Right cardiac atrium (tissue), 5 donors: ENCODE measurements at regions not wholly inside any gene's neighbourhood (a gene's known extent, or its start where the extent isn't known, plus 50 kb on each side); places are given as distances from the start of the nearest gene placed in this dataset.

Source experiments
- ATAC-seq, 2 donors: fragments of 200-7000 bp; cut with Tn5 transposase; one replicate each; pipeline versions ENCODE4 v1.8.0 to v1.9.1; 2020; ENCODE audit warnings: moderate library complexity in 2 of 2, mild to moderate bottlenecking in 1 of 2
- DNase-seq, 3 donors: peaks; one replicate each; pipeline ENCODE4 v3.0.0-alpha.2; 2020
- H3K27ac ChIP-seq: one replicate; pipeline ENCODE4 v1.5.1; 2013; ENCODE audit warnings: mild to moderate bottlenecking, low read length, control low read depth, moderate library complexity
- H3K27me3 ChIP-seq: one replicate; pipeline ENCODE4 v1.6.1; 2013; ENCODE audit not compliant: control insufficient read depth, insufficient read depth
- H3K4me1 ChIP-seq: one replicate; pipeline ENCODE4 v1.6.1; 2013; ENCODE audit warnings: low read length; ENCODE audit not compliant: control insufficient read depth, insufficient read depth
- H3K4me3 ChIP-seq: one replicate; pipeline ENCODE4 v1.5.1; 2013; ENCODE audit warnings: low read length, control low read depth
- H3K9me3 ChIP-seq: one replicate; pipeline ENCODE4 v1.6.1; 2013; ENCODE audit warnings: low read length; ENCODE audit not compliant: control insufficient read depth
- WGBS: extraction: QIAGEN DNeasy Blood & Tissue Kit; methylation state at CpG from one replicate; pipeline ENCODE4 v1.1.7; 2013; 5-methylcytosine and 5-hydroxymethylcytosine counted together
- intact Hi-C, 4 donors: fragments of 100-400 bp; cut with DNase I; formaldehyde crosslinking; loops; one replicate each; pipeline versions ENCODE4 v1.11.0 to v1.14.0; 2022 to 2023
- donor health status: healthy with polysubstance abuse.
- donor health status: DM: no; HTN: yes; CAD: no.
- donor health status: DM: no; HTN: no; CAD: no.
- donor health status: DM: no; HTN: yes; CAD: no; lungs with severe emphysema.
- donor health status: DM: yes; HTN: yes; CAD: no.

- Histone ChIP-seq H3K27me3 (no peaks in the 10 kb centered on the region), H3K9me3 (no peaks in the 10 kb centered on the region), H3K27ac (no peak overlapping the region), H3K4me1 (no peaks in the 10 kb centered on the region), H3K4me3 (no peak overlapping the region)
- intact Hi-C loops = no loop called here
- DNase-seq (no peak), ATAC-seq (no peak)
- WGBS = 35% methylated on average over 7 of the region's 7 CpGs
Observed at GRCh38 chr16:6356911-6357310, 975.7 kb upstream of the RBFOX1 start.

- Histone ChIP-seq H3K27ac (no peak overlapping the region), H3K4me3 (no peak overlapping the region), H3K4me1 (no peaks in the 10 kb centered on the region), H3K9me3 (no peaks in the 10 kb centered on the region), H3K27me3 (no peaks in the 10 kb centered on the region)
- no peak for ATAC-seq
- intact Hi-C loops = loop anchor here in 1 of 4 donors (5.0 kb wide), 1 partner anchor 32 kb away; no protein-coding TSS in a partner anchor
- no peak for DNase-seq
- WGBS = 46% methylated on average over 4 of the region's 4 CpGs
Observed at GRCh38 chr16:6349725-6350124, 982.9 kb upstream of the RBFOX1 start.

DNA sequence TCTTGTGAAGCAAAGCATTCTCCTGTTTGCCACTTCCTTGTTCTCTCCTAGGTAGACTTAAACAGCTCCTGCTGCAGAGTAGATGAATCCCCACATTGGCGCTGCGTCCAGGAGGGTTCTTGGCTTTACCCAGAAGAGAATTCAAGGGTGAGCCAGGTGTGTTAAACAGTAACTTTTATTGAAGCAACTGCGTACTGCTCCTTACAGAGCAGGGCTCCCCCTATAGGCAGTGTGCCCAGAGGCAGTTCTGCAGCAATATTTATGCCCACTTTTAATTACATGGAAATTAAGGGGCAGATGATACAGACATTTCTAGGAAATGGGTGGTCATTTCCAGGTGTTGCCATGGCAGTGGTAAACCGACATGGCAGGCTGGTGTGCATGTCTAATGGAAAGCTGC is 987.6 kb upstream of the RBFOX1 start:
- Histone ChIP-seq H3K27me3 (no peaks in the 10 kb centered on the region), H3K9me3 (no peaks in the 10 kb centered on the region), H3K4me3 (no peak overlapping the region), H3K27ac (no peak overlapping the region), H3K4me1 (no peaks in the 10 kb centered on the region)
- WGBS = 89% methylated on average over 4 of the region's 4 CpGs
- ATAC-seq (no peak), DNase-seq (no peak)
- intact Hi-C loops = no loop called here

DNA sequence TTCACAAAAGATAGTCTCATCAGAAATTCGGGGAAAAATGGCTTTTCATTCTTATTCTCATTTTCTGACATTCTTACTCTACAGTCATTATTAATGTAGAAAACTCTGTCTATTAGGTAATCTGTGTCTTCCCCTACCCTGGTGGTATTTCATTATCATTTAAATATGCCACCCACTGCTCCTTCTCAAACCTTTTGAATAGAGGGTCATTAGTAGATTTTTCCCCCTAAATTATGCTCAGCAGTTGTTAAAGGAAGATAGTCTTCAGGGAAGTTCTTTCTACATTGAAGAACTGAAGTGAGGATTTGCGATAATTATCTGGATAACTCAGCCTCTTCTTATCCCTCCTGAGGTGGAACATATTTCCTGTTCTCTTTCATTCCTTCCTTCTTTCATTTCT is 989.5 kb upstream of the RBFOX1 start:
- H3K4me1 ChIP-seq = no peaks in the 10 kb centered on the region
- no peaks in the 10 kb centered on the region for H3K27me3 ChIP-seq
- DNase-seq (no peak), ATAC-seq (no peak)
- H3K9me3 ChIP-seq = no peaks in the 10 kb centered on the region
- 15% methylated on average over 2 of the region's 2 CpGs for WGBS
- H3K27ac ChIP-seq = no peak overlapping the region
- intact Hi-C loops = no loop called here
- no peak overlapping the region for H3K4me3 ChIP-seq

GRCh38 chr16:6341981-6342380 is 990.7 kb upstream of the RBFOX1 start:
- no peaks in the 10 kb centered on the region for H3K4me1 ChIP-seq
- no peaks in the 10 kb centered on the region for H3K27me3 ChIP-seq
- H3K9me3 ChIP-seq = no peaks in the 10 kb centered on the region
- no peak overlapping the region for H3K27ac ChIP-seq
- no peak overlapping the region for H3K4me3 ChIP-seq
- no peak for DNase-seq
- 32% methylated on average over 3 of the region's 3 CpGs for WGBS
- intact Hi-C loops = no loop called here
- no peak for ATAC-seq

- ATAC-seq = no peak
- H3K9me3 ChIP-seq = no peaks in the 10 kb centered on the region
- H3K27me3 ChIP-seq = no peaks in the 10 kb centered on the region
- H3K4me1 ChIP-seq = no peaks in the 10 kb centered on the region
- DNase-seq = no peak
- H3K27ac ChIP-seq = no peak overlapping the region
- 55% methylated on average over 6 of the region's 6 CpGs for WGBS
- intact Hi-C loops = no loop called here
- no peak overlapping the region for H3K4me3 ChIP-seq
Observed at GRCh38 chr16:6335072-6335471, 997.6 kb upstream of the RBFOX1 start.

GRCh38 chr16:6331770-6332169 is 1000.9 kb upstream of the RBFOX1 start:
- no peak for DNase-seq
- WGBS = 10% methylated on average over 3 of the region's 3 CpGs
- no peak overlapping the region for H3K4me3 ChIP-seq
- H3K27ac ChIP-seq = no peak overlapping the region
- H3K4me1 ChIP-seq = no peaks in the 10 kb centered on the region
- no peak for ATAC-seq
- no peaks in the 10 kb centered on the region for H3K9me3 ChIP-seq
- no peaks in the 10 kb centered on the region for H3K27me3 ChIP-seq
- intact Hi-C loops = no loop called here

DNA sequence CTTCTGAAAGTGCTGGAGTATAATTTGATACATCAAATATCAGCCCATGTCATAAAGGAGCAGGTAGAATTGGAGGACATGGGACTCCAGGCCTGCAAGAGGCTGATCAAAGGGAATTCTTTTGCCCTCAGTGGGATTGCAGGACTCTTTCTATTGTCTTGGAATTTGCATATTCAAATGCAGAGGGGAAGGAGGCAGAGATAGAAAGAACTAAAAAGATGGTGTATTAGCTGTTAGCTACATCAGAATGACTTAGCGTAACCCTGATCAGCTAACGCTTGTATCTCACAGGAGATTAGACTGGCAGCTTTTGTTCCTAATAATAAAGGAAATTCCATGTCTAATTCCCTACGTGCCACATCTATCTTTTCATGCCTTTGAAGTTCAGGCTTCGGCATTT is 1014.7 kb upstream of the RBFOX1 start:
- no peak overlapping the region for H3K27ac ChIP-seq
- ATAC-seq = no peak
- intact Hi-C loops = loop anchor here in 1 of 4 donors (5.0 kb wide), 1 partner anchor 34 kb away; no protein-coding TSS in a partner anchor
- no peak for DNase-seq
- WGBS = 26% methylated on average over 4 of the region's 4 CpGs
- no peaks in the 10 kb centered on the region for H3K9me3 ChIP-seq
- no peaks in the 10 kb centered on the region for H3K4me1 ChIP-seq
- H3K27me3 ChIP-seq = no peaks in the 10 kb centered on the region
- no peak overlapping the region for H3K4me3 ChIP-seq

- intact Hi-C loops = no loop called here
- no peak overlapping the region for H3K27ac ChIP-seq
- H3K9me3 ChIP-seq = no peaks in the 10 kb centered on the region
- DNase-seq (no peak), ATAC-seq (no peak)
- no peaks in the 10 kb centered on the region for H3K4me1 ChIP-seq
- no peak overlapping the region for H3K4me3 ChIP-seq
- 74% methylated on average over 8 of the region's 8 CpGs for WGBS
- no peaks in the 10 kb centered on the region for H3K27me3 ChIP-seq
Observed at GRCh38 chr16:6309271-6309670, 1023.4 kb upstream of the RBFOX1 start.

DNA sequence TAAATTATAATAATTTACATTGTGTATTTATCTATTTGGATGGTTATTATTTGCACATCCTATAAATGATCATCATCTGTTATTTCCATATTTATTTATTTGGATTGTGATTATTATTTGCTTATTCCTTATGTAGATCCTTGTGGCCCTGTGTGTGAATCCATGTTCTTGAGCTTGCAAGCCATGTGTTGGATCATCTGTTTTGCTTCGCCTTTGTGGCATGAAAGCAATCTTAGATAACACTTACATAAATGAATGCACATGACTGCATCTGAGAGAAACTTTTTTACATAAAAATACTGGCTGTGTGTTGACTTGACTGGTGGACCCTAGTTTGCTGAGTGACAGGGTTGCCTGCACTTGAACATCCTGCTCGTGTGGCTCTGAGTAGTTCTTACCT is 1024.5 kb upstream of the RBFOX1 start:
- WGBS = 57% methylated on average over 2 of the region's 2 CpGs

DNA sequence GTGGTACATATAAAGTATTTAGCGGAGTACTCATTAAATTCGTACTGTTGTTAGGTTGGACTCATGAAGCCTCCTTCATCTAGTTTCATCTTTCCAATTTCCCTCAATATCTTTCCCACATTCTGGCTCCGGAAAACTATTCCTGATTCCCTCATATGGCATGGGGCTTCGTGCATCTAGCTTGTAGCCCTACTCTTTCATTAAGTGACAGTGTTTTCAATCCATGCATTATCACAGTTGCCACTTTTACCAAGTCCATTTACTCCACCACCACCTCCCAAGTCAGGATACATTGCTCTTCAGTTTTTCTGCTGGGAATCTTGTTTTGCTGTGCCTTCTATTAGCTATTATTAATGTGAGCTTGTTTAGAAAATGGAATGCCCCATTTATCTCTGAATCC is 1032.1 kb upstream of the RBFOX1 start:
- H3K27me3 ChIP-seq = no peaks in the 10 kb centered on the region
- intact Hi-C loops = no loop called here
- H3K4me1 ChIP-seq = no peaks in the 10 kb centered on the region
- 86% methylated on average over 4 of the region's 4 CpGs for WGBS
- H3K27ac ChIP-seq = no peak overlapping the region
- H3K9me3 ChIP-seq = peaks cover 1% of the 10 kb centered on the region
- H3K4me3 ChIP-seq = no peak overlapping the region
- DNase-seq (no peak), ATAC-seq (no peak)

More for the DNA sequence above, 1024.5 kb upstream of the RBFOX1 start:
- intact Hi-C loops = no loop called here
- Histone ChIP-seq H3K27me3 (no peaks in the 10 kb centered on the region), H3K4me3 (no peak overlapping the region), H3K9me3 (no peaks in the 10 kb centered on the region), H3K27ac (no peak overlapping the region), H3K4me1 (no peaks in the 10 kb centered on the region)
- ATAC-seq (no peak), DNase-seq (no peak)

- WGBS = 76% methylated on average over 8 of the region's 8 CpGs
- no peak for ATAC-seq
- H3K4me1 ChIP-seq = no peaks in the 10 kb centered on the region
- DNase-seq = no peak
- H3K27ac ChIP-seq = no peak overlapping the region
- H3K4me3 ChIP-seq = no peak overlapping the region
- no peaks in the 10 kb centered on the region for H3K27me3 ChIP-seq
- intact Hi-C loops = no loop called here
- peaks cover 1% of the 10 kb centered on the region for H3K9me3 ChIP-seq
Observed at GRCh38 chr16:6297666-6298410, 1034.8 kb upstream of the RBFOX1 start.
